CD8-positive, alpha-beta memory T cell (primary cell): ENCODE measurements at regions not wholly inside any gene's neighbourhood (a gene's known extent, or its start where the extent isn't known, plus 50 kb on each side); places are given as distances from the start of the nearest gene placed in this dataset.
"Not testable (repeated sequence)": the region's sequence is repeated elsewhere in the genome, so short reads cannot be mapped to it uniquely, and the experiment has no call there.

ENCODE experiments used
- CTCF ChIA-PET: fragments of 350-600 bp; sonication (Branson Sonifier 250); formaldehyde crosslinking; loops from one replicate; lab custom pipeline; 2021; ENCODE audit warnings: antibody characterized with exemption; lab: Charles Lee
- POLR2A ChIA-PET: fragments of 350-600 bp; sonication (Branson Sonifier 250); formaldehyde crosslinking; loops from one replicate; lab custom pipeline; 2021; ENCODE audit warnings: antibody characterized with exemption; lab: Charles Lee
- DNase-seq, 5 donors: peaks; one replicate each; pipeline versions ENCODE4 v3.0.0 to v3.0.0-alpha.2; 2020 to 2022; ENCODE audit warnings: mixed read lengths in 1 of 5
- H3K27ac ChIP-seq: one replicate; pipeline ENCODE4 v1.7.0; 2013; ENCODE audit warnings: low read depth, mild to moderate bottlenecking, low read length, moderate library complexity
- H3K27me3 ChIP-seq: 2 replicates; pipeline ENCODE4 v1.7.0; 2013; ENCODE audit warnings: low read length, mild to moderate bottlenecking; ENCODE audit not compliant: insufficient read depth, poor library complexity, severe bottlenecking
- H3K36me3 ChIP-seq: 2 replicates; pipeline ENCODE4 v1.7.0; 2013; ENCODE audit warnings: mild to moderate bottlenecking, low read length, moderate library complexity; ENCODE audit not compliant: insufficient read depth
- H3K4me1 ChIP-seq: 2 replicates; pipeline ENCODE4 v1.7.0; 2013; ENCODE audit warnings: mild to moderate bottlenecking, low read length, moderate library complexity; ENCODE audit not compliant: insufficient read depth
- H3K4me3 ChIP-seq: 2 replicates; pipeline ENCODE4 v1.7.0; 2013; ENCODE audit warnings: mild to moderate bottlenecking, low read length
- H3K9me3 ChIP-seq: 2 replicates; pipeline ENCODE4 v1.7.0; 2013; ENCODE audit warnings: mild to moderate bottlenecking, low read length
- H3K27ac Mint-ChIP-seq, 8 donors: one replicate each; pipeline ENCODE4 v1.8.0; 2020 to 2021; ENCODE audit warnings: mixed read lengths in 8 of 8, mild to moderate bottlenecking in 6 of 8, inconsistent platforms in 3 of 8, moderate library complexity in 3 of 8
- H3K27me3 Mint-ChIP-seq, 2 donors: one replicate each; pipeline ENCODE4 v1.8.0; 2020 to 2021; ENCODE audit warnings: mixed read lengths in 2 of 2, mild to moderate bottlenecking in 1 of 2, moderate library complexity in 1 of 2
- H3K36me3 Mint-ChIP-seq, 3 donors: one replicate each; pipeline ENCODE4 v1.8.0; 2020 to 2021; ENCODE audit warnings: mixed read lengths in 3 of 3, inconsistent platforms in 1 of 3, mild to moderate bottlenecking in 1 of 3
- H3K4me1 Mint-ChIP-seq, 3 donors: one replicate each; pipeline ENCODE4 v1.8.0; 2020 to 2021; ENCODE audit warnings: mixed read lengths in 3 of 3, inconsistent platforms in 1 of 3, mild to moderate bottlenecking in 1 of 3
- H3K4me3 Mint-ChIP-seq, 7 donors: one replicate each; pipeline ENCODE4 v1.8.0; 2020 to 2021; ENCODE audit warnings: mixed read lengths in 7 of 7, mild to moderate bottlenecking in 6 of 7, moderate library complexity in 4 of 7, inconsistent platforms in 2 of 7
- H3K9me3 Mint-ChIP-seq, 5 donors: one replicate each; pipeline ENCODE4 v1.8.0; 2020 to 2022; ENCODE audit warnings: mixed read lengths in 5 of 5, mild to moderate bottlenecking in 3 of 5, moderate library complexity in 2 of 5, inconsistent platforms in 1 of 5

DNA sequence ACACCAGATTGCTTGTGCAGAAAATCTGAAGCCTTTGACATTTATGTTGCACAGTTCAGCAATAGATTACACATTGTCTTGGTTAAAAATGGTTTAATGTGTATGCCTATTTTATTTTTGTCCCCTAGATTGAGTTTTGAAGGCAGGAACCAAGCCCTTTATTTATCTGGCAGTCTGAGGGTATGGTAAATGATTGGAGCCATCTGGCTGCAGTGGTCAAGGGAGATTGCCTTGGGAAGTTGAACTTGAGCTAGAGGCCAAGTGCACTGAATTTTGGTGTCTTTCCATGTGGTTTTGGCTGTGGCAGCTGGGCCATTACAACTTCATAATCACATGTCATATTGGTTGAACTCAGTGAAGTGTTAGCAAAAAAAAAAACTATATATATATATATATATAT lies 248.7 kb upstream of the C2CD4B start:
- Histone ChIP-seq H3K4me1 (no peaks in the 10 kb centered on the region), H3K4me3 (no peak overlapping the region), H3K36me3 (no peaks in the 10 kb centered on the region), H3K9me3 (no peaks in the 10 kb centered on the region), H3K27ac (no peak overlapping the region), H3K27me3 (no peaks in the 10 kb centered on the region)
- Mint-ChIP-seq H3K9me3 (no peaks in the 10 kb centered on the region), H3K36me3 (no peaks in the 10 kb centered on the region), H3K27ac (no peak overlapping the region), H3K4me1 (no peaks in the 10 kb centered on the region), H3K27me3 (peaks cover 4 to 22% of the 10 kb centered on the region in 2 donors), H3K4me3 (no peak overlapping the region)
- ChIA-PET CTCF (no interaction called here), POLR2A (no interaction called here)
- DNase-seq = no peak

DNA sequence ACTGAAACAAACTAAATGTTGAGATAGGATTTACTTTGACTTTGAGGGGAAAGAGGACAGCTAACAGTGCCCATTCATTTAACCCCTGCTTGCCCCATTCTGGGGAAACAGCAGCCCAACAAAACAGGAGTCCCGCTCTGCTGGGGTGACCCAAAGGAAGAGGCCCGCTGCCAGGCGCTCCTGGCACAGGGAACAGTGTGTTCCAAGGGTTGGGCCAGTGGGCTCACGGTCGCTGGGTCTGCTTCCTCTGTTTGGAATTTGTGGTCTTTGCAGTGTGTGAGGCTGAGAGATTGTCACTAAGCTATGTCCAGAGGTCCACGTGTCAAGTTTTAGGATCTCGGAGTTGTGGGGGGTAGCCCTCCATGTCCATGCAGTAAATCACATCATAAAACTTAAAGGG lies 250.4 kb upstream of the C2CD4B start:
- no peaks in the 10 kb centered on the region for H3K36me3 Mint-ChIP-seq
- H3K27me3 Mint-ChIP-seq = peaks cover 4 to 20% of the 10 kb centered on the region in 2 donors
- no peaks in the 10 kb centered on the region for H3K9me3 Mint-ChIP-seq
- ChIA-PET POLR2A (no interaction called here), CTCF (no interaction called here)
- H3K27ac Mint-ChIP-seq = no peak overlapping the region
- Histone ChIP-seq H3K27me3 (no peaks in the 10 kb centered on the region), H3K9me3 (no peaks in the 10 kb centered on the region), H3K27ac (no peak overlapping the region), H3K4me3 (no peak overlapping the region), H3K4me1 (no peaks in the 10 kb centered on the region), H3K36me3 (no peaks in the 10 kb centered on the region)
- no peaks in the 10 kb centered on the region for H3K4me1 Mint-ChIP-seq
- DNase-seq = no peak
- H3K4me3 Mint-ChIP-seq = peak overlapping the region in 1 of 7 donors; percentile 4

- H3K27ac Mint-ChIP-seq = no peak overlapping the region
- DNase-seq = no peak
- Histone ChIP-seq H3K9me3 (no peaks in the 10 kb centered on the region), H3K36me3 (no peaks in the 10 kb centered on the region), H3K4me1 (no peaks in the 10 kb centered on the region), H3K27me3 (no peaks in the 10 kb centered on the region), H3K4me3 (no peak overlapping the region), H3K27ac (no peak overlapping the region)
- ChIA-PET CTCF (no interaction called here), POLR2A (no interaction called here)
- peaks cover 4 to 12% of the 10 kb centered on the region in 2 donors for H3K27me3 Mint-ChIP-seq
- peaks cover 0 to 3% (median 0%) of the 10 kb centered on the region in 5 donors for H3K9me3 Mint-ChIP-seq
- H3K36me3 Mint-ChIP-seq = no peaks in the 10 kb centered on the region
- H3K4me1 Mint-ChIP-seq = no peaks in the 10 kb centered on the region
- no peak overlapping the region for H3K4me3 Mint-ChIP-seq
Observed at GRCh38 chr15:62416526-62416925, 251.4 kb upstream of the C2CD4B start.

GRCh38 chr15:62417439-62417838 lies 252.4 kb upstream of the C2CD4B start:
- no peaks in the 10 kb centered on the region for H3K9me3 ChIP-seq
- H3K36me3 ChIP-seq = no peaks in the 10 kb centered on the region
- Mint-ChIP-seq H3K4me3 (no peak overlapping the region), H3K36me3 (no peaks in the 10 kb centered on the region), H3K4me1 (no peaks in the 10 kb centered on the region), H3K27ac (no peak overlapping the region), H3K27me3 (peaks cover 4 to 6% of the 10 kb centered on the region in 2 donors), H3K9me3 (peaks cover 0 to 3% (median 0%) of the 10 kb centered on the region in 5 donors)
- no peaks in the 10 kb centered on the region for H3K27me3 ChIP-seq
- H3K4me3 ChIP-seq = no peak overlapping the region
- H3K27ac ChIP-seq = no peak overlapping the region
- no peak for DNase-seq
- ChIA-PET POLR2A (no interaction called here), CTCF (no interaction called here)
- no peaks in the 10 kb centered on the region for H3K4me1 ChIP-seq

- H3K27ac Mint-ChIP-seq, H3K27ac ChIP-seq, H3K36me3 ChIP-seq, H3K27me3 ChIP-seq, H3K27me3 Mint-ChIP-seq, DNase-seq, H3K36me3 Mint-ChIP-seq, H3K9me3 Mint-ChIP-seq, POLR2A ChIA-PET, H3K4me3 ChIP-seq, H3K4me3 Mint-ChIP-seq, H3K4me1 ChIP-seq, CTCF ChIA-PET, H3K9me3 ChIP-seq, H3K4me1 Mint-ChIP-seq: not testable (repeated sequence)
Observed at GRCh38 chr15:62418496-62418895, 253.4 kb upstream of the C2CD4B start.

DNA sequence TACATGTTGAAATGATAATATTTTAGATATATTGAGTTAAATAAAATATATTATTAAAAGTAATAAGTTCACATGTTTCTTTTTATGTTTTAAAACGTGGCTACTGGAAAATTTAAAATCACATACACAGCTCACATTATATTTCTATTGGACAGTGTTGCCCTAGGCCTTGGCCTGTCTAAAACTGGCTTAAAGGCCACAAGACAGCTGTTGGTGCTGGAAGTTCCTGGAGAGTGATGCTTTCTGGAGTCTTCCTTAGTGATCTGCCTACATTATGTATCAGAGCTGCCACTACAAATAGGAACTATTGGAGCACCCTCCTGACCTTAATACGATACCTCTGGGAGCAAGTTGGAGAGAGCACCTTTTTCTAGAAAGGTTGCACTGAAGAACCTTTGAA lies 254.1 kb upstream of the C2CD4B start:
- no peaks in the 10 kb centered on the region for H3K4me1 ChIP-seq
- Mint-ChIP-seq H3K4me1 (no peaks in the 10 kb centered on the region), H3K4me3 (no peak overlapping the region), H3K27ac (peak overlapping the region in 1 of 8 donors; percentile 65), H3K9me3 (peaks cover 0 to 3% (median 0%) of the 10 kb centered on the region in 5 donors), H3K36me3 (no peaks in the 10 kb centered on the region), H3K27me3 (peaks cover 4 to 6% of the 10 kb centered on the region in 2 donors)
- CTCF ChIA-PET = no interaction called here
- no peak overlapping the region for H3K4me3 ChIP-seq
- no peak for DNase-seq
- H3K27me3 ChIP-seq = no peaks in the 10 kb centered on the region
- POLR2A ChIA-PET = no interaction called here
- no peak overlapping the region for H3K27ac ChIP-seq
- no peaks in the 10 kb centered on the region for H3K9me3 ChIP-seq
- no peaks in the 10 kb centered on the region for H3K36me3 ChIP-seq

DNA sequence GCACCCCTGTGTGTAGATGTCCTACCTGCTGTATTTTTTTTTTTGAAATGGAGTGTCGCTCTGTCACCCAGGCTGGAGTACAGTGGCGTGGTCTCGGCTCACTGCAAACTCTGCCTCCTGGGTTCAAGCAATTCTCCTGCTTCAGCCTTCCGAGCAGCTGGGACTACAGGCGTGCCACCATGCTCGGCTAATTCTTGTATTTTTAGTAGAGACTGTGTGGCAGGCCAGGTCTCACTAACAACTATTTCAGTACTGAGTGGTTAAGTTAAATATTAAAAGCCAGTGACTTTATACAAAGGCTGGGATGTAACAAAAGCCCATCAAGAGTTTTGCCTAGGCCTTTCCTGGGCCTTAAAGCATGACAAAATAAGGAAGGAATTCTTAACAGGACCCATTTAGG lies 255.3 kb upstream of the C2CD4B start:
- H3K9me3 Mint-ChIP-seq, POLR2A ChIA-PET, H3K27ac Mint-ChIP-seq, H3K27ac ChIP-seq, H3K27me3 ChIP-seq, H3K9me3 ChIP-seq, H3K4me1 Mint-ChIP-seq, DNase-seq, H3K4me1 ChIP-seq, H3K27me3 Mint-ChIP-seq, H3K36me3 Mint-ChIP-seq, H3K36me3 ChIP-seq, H3K4me3 ChIP-seq, CTCF ChIA-PET, H3K4me3 Mint-ChIP-seq: not testable (repeated sequence)

DNA sequence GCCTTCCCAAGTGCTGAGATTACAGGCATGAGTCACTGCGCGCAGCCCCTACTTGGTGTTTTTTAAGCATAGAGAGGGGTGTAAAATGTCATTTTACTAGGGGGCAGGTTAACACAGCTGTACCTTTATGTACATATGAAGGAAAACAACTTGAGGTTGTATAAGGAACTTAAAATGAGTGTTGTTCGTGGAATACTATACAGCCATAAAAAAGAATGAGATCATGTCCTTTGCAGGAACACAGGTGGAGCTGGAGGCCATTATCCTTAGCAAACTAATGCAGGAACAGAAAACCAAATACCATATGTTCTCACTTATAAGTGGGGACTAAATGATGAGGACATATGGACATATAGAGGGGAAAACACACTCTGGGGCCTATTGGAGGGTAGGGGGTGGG lies 256.2 kb upstream of the C2CD4B start:
- POLR2A ChIA-PET = no interaction called here
- Histone ChIP-seq H3K9me3 (no peaks in the 10 kb centered on the region), H3K4me3 (no peak overlapping the region), H3K4me1 (no peaks in the 10 kb centered on the region), H3K27ac (no peak overlapping the region), H3K27me3 (no peaks in the 10 kb centered on the region), H3K36me3 (no peaks in the 10 kb centered on the region)
- CTCF ChIA-PET = no interaction called here
- no peak for DNase-seq
- peaks cover 0 to 6% of the 10 kb centered on the region in 2 donors for H3K27me3 Mint-ChIP-seq
- no peaks in the 10 kb centered on the region for H3K4me1 Mint-ChIP-seq
- H3K36me3 Mint-ChIP-seq = no peaks in the 10 kb centered on the region
- peaks cover 0 to 3% (median 0%) of the 10 kb centered on the region in 5 donors for H3K9me3 Mint-ChIP-seq
- no peak overlapping the region for H3K4me3 Mint-ChIP-seq
- H3K27ac Mint-ChIP-seq = no peak overlapping the region

DNA sequence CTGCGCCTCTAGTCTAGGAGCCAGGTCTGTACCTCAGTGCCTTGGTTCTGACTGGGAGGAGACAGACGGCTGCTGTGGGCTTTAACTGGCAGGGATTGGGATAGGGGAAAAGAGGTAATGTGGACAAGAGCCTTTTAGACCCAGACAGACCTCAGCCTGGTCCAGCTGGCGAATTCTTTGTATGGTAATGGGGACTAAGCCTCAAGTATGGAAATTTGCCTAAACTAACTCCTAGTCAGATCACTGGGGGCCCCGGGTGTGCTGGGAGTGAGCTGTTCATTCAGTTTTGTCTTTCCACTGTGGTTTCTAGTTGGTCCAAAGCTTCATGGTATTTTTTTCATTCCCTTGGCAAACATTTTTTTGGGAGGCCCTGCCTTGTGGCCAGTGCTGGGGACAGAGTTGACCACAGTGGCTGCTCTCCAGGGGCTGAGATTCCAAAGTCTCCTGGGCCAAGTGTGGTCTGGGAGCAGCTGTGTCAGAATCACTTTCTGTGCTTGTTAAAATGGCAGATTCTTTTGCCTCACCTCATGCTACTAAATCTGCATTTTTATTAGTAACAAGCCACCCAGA lies 261.4 kb upstream of the C2CD4B start:
- POLR2A ChIA-PET = no interaction called here
- no peaks in the 10 kb centered on the region for H3K27me3 ChIP-seq
- H3K27ac Mint-ChIP-seq = no peak overlapping the region

More for the DNA sequence above, 261.4 kb upstream of the C2CD4B start:
- no peaks in the 10 kb centered on the region for H3K4me1 ChIP-seq
- H3K27ac ChIP-seq = no peak overlapping the region
- H3K4me1 Mint-ChIP-seq = no peaks in the 10 kb centered on the region
- CTCF ChIA-PET = no interaction called here
- no peaks in the 10 kb centered on the region for H3K36me3 ChIP-seq
- no peaks in the 10 kb centered on the region for H3K9me3 ChIP-seq
- no peak overlapping the region for H3K4me3 Mint-ChIP-seq
- H3K9me3 Mint-ChIP-seq = no peaks in the 10 kb centered on the region
- H3K36me3 Mint-ChIP-seq = no peaks in the 10 kb centered on the region
- no peak overlapping the region for H3K4me3 ChIP-seq
- H3K27me3 Mint-ChIP-seq = peaks cover 0 to 10% of the 10 kb centered on the region in 2 donors
- DNase-seq = no peak
